C4-2B (cell line): ENCODE measurements at regions not wholly inside any gene's neighbourhood (a gene's known extent, or its start where the extent isn't known, plus 50 kb on each side); places are given as distances from the start of the nearest gene placed in this dataset.
"Not testable (repeated sequence)": the region's sequence is repeated elsewhere in the genome, so short reads cannot be mapped to it uniquely, and the experiment has no call there.

ENCODE experiments used
- H3K27ac ChIP-seq: fragments of 450-650 bp; 2 replicates; pipeline ENCODE4 v1.5.1; 2017
- CTCF ChIP-seq: fragments of 450-650 bp; conservative IDR thresholded peaks from 2 replicates; pipeline ENCODE4 v1.5.1; 2017; ENCODE audit warnings: mild to moderate bottlenecking
- ZFX ChIP-seq: fragments of 450-650 bp; IDR thresholded peaks from 2 replicates; pipeline ENCODE4 v1.6.1; 2017

DNA sequence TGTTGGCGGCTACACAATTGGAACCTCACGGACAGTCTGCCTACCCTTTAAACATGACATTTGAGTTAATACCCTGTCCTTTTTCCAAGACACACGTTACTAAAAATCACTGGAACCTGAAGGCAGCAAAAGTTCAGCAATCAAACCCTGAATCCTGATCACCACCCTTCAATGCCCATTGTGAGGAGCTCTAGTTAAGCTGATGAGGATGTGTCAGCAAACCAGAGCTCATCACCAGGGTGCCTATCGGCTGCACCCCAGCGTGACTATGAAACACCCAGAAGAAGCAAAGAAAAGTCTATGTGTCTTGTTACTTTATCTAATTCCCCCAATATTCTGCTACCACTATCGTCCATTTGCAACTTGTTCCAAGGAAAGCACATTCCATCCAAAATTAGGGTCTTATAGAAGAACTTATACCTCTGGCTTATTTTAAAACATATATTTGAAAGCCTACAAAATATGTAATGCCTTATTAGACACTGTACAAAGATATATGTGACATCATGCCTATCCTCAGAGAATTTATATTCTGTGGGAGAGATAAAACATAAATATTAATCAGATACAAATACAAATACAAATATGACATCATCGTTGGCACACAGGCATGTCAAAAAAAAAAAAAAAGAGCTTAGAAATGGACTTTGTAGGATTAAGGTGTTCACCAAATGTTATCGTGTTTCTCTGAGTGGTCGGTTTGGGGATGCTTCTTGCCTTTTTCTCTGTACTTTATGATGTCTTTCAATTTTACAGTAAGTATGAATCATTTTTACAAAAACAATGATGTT, 219.7 kb upstream of the SETMAR start:
- no peak overlapping the region for H3K27ac ChIP-seq

DNA sequence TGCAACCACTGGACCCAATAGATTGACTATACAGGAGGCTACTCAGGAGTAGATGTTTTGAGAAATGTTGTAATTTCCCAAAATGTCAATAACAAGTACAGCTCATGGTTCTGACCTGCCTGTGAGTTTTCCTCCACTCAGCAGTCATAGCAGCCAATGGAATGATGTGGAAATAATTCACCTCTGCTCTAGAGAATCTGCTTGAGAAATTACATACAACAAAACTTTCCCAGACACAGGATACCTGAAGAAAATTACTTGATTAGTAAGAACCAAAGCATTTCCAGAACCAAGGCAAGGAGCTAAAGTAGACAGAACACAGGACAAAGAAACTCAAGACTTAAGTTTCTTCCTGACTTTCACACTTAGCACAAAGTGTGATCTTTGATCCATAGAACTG, 218.9 kb upstream of the SETMAR start:
- H3K27ac ChIP-seq: no peak overlapping the region
- TF ChIP-seq CTCF (no peak), ZFX (no peak)

More for the DNA sequence above, 219.7 kb upstream of the SETMAR start:
- TF ChIP-seq ZFX (no peak), CTCF (no peak)

- not testable (repeated sequence) for H3K27ac ChIP-seq
Measured at GRCh38 chr3:4086662-4087061, 216.5 kb upstream of the SETMAR start.

GRCh38 chr3:4091786-4092185, 211.4 kb upstream of the SETMAR start:
- no peak for TF ChIP-seq ZFX
- no peak overlapping the region for H3K27ac ChIP-seq

DNA sequence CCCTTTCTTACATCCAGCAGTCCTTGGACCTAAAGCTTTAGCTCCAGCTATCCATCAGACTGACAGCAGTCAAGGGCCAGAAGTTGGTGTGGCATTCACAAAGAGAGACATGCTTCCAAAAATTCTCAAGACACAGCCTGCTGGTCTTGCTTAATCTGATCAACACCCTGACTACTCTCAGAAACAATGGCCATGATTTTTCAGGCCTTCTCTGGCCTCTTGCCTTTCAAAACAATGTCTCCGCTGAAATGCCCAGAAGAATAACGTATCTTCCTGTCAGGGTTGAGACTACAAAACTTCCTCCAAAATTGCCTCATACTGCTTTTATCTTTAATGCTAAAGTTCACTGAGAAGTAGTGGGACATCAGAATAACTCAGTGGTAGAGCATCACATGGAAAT, 205.4 kb upstream of the SETMAR start:
- TF ChIP-seq ZFX: no peak
- no peak for TF ChIP-seq CTCF
- no peak overlapping the region for H3K27ac ChIP-seq

GRCh38 chr3:4099607-4100006, 203.6 kb upstream of the SETMAR start:
- TF ChIP-seq ZFX: no peak
- no peak for TF ChIP-seq CTCF
- no peak overlapping the region for H3K27ac ChIP-seq

GRCh38 chr3:4107430-4107829, 195.7 kb upstream of the SETMAR start:
- no peak for TF ChIP-seq ZFX
- peak; percentile 31 for TF ChIP-seq CTCF
- no peak overlapping the region for H3K27ac ChIP-seq

- TF ChIP-seq CTCF (no peak), ZFX (no peak)
- no peak overlapping the region for H3K27ac ChIP-seq
Measured at GRCh38 chr3:4113811-4114522, 189.2 kb upstream of the SETMAR start.
